CD14-positive monocyte (primary cell): ENCODE measurements at regions not wholly inside any gene's neighbourhood (a gene's known extent, or its start where the extent isn't known, plus 50 kb on each side); places are given as distances from the start of the nearest gene placed in this dataset.

ENCODE experiments used
- DNase-seq, 3 donors: peaks; one replicate each; pipeline ENCODE4 v3.0.0-alpha.2; 2011 to 2022
- H2AFZ ChIP-seq: 2 replicates; pipeline ENCODE4 v1.6.0; 2012; ENCODE audit warnings: mild to moderate bottlenecking, low read depth, low read length, inconsistent platforms; ENCODE audit not compliant: insufficient read depth, poor library complexity, severe bottlenecking
- H3K27ac ChIP-seq, 2 donors: 1 replicate in 1 of 2; 2 replicates in 1 of 2; pipeline ENCODE4 v1.5.1; 2012 to 2013; ENCODE audit warnings: low read length in 2 of 2, control low read depth in 1 of 2, inconsistent platforms in 1 of 2, low read depth in 1 of 2, mild to moderate bottlenecking in 1 of 2
- H3K27me3 ChIP-seq, 2 donors: one replicate each; pipeline versions ENCODE4 v1.6.0 to v1.6.1; 2011 to 2013; ENCODE audit warnings: low read length in 2 of 2; ENCODE audit not compliant: control insufficient read depth in 2 of 2, insufficient read depth in 2 of 2
- H3K36me3 ChIP-seq, 2 donors: replicated peaks in 1 of 2; 1 replicate in 1 of 2; 2 replicates in 1 of 2; pipeline versions ENCODE4 v1.5.1 to v1.6.1; 2012 to 2013; ENCODE audit warnings: low read length in 2 of 2, control low read depth in 1 of 2, inconsistent platforms in 1 of 2, mild to moderate bottlenecking in 1 of 2; ENCODE audit not compliant: insufficient read depth in 2 of 2, control insufficient read depth in 1 of 2
- H3K4me1 ChIP-seq, 2 donors: 1 replicate in 1 of 2; 2 replicates in 1 of 2; pipeline versions ENCODE4 v1.5.1 to v1.6.1; 2012 to 2013; ENCODE audit warnings: low read length in 2 of 2, control low read depth in 1 of 2, inconsistent platforms in 1 of 2, mild to moderate bottlenecking in 1 of 2, moderate library complexity in 1 of 2; ENCODE audit not compliant: insufficient read depth in 2 of 2, control insufficient read depth in 1 of 2
- H3K4me2 ChIP-seq: replicated peaks from 2 replicates; pipeline ENCODE3; 2012; ENCODE audit warnings: low read length, moderate library complexity, mild to moderate bottlenecking; ENCODE audit not compliant: poor library complexity, severe bottlenecking; ENCODE audit errors: extremely low read depth
- H3K4me3 ChIP-seq, 3 experiments: fragments of 200-600 bp in 1 of 3; sonication (generic) in 1 of 3; replicated peaks in 1 of 3; 1 replicate in 2 of 3; 2 replicates in 1 of 3; pipeline ENCODE4 v1.5.1; 2011 to 2013; ENCODE audit warnings: low read length in 3 of 3, mild to moderate bottlenecking in 3 of 3, control low read depth in 2 of 3, low read depth in 2 of 3, inconsistent platforms in 1 of 3, moderate library complexity in 1 of 3
- H3K79me2 ChIP-seq: 2 replicates; pipeline ENCODE4 v1.6.0; 2012; ENCODE audit warnings: mild to moderate bottlenecking, control low read depth, inconsistent platforms, low read length, moderate library complexity; ENCODE audit not compliant: insufficient read depth
- H3K9ac ChIP-seq: 2 replicates; pipeline ENCODE4 v1.6.0; 2017; ENCODE audit warnings: low read length, mild to moderate bottlenecking; ENCODE audit not compliant: insufficient read depth, poor library complexity, severe bottlenecking
- H3K9me3 ChIP-seq, 2 donors: replicated peaks in 1 of 2; 1 replicate in 1 of 2; 2 replicates in 1 of 2; pipeline versions ENCODE4 v1.5.1 to v1.6.1; 2012 to 2013; ENCODE audit warnings: low read length in 2 of 2, control low read depth in 1 of 2; ENCODE audit not compliant: control insufficient read depth in 1 of 2, insufficient read depth in 1 of 2
- H4K20me1 ChIP-seq: 2 replicates; pipeline ENCODE4 v1.6.0; 2012; ENCODE audit warnings: mild to moderate bottlenecking, low read length, control low read depth, moderate library complexity; ENCODE audit not compliant: insufficient read depth
- H3K27ac Mint-ChIP-seq, 7 donors: one replicate each; pipeline ENCODE4 v1.8.0; 2020; ENCODE audit warnings: mild to moderate bottlenecking in 7 of 7, mixed read lengths in 7 of 7, moderate library complexity in 6 of 7, inconsistent platforms in 2 of 7
- H3K27me3 Mint-ChIP-seq, 3 donors: one replicate each; pipeline ENCODE4 v1.8.0; 2021 to 2022; ENCODE audit warnings: low read depth in 3 of 3, mild to moderate bottlenecking in 3 of 3, mixed read lengths in 3 of 3, moderate library complexity in 3 of 3, inconsistent platforms in 1 of 3
- H3K36me3 Mint-ChIP-seq, 2 donors: one replicate each; pipeline ENCODE4 v1.8.0; 2020; ENCODE audit warnings: mixed read lengths in 2 of 2, inconsistent platforms in 1 of 2, mild to moderate bottlenecking in 1 of 2
- H3K4me1 Mint-ChIP-seq: one replicate; pipeline ENCODE4 v1.8.0; 2020; ENCODE audit warnings: mild to moderate bottlenecking, mixed read lengths
- H3K4me3 Mint-ChIP-seq, 2 donors: one replicate each; pipeline ENCODE4 v1.8.0; 2020; ENCODE audit warnings: mild to moderate bottlenecking in 2 of 2, mixed read lengths in 2 of 2, moderate library complexity in 1 of 2
- H3K9me3 Mint-ChIP-seq, 7 donors: one replicate each; pipeline ENCODE4 v1.8.0; 2020 to 2022; ENCODE audit warnings: mixed read lengths in 7 of 7, mild to moderate bottlenecking in 6 of 7, moderate library complexity in 6 of 7, inconsistent platforms in 2 of 7
- CTCF ChIP-seq: fragments of 200-600 bp; IDR thresholded peaks from one replicate; pipeline ENCODE4 v1.8.0; 2022; ENCODE audit warnings: antibody characterized with exemption, mild to moderate bottlenecking
- WGBS: methylation state at CpG from one replicate; pipeline ENCODE4 v1.1.5; 2013; ENCODE audit warnings: missing lambda C conversion rate; ENCODE audit not compliant: insufficient coverage; 5-methylcytosine and 5-hydroxymethylcytosine counted together
- intact Hi-C, 2 donors: fragments of 100-400 bp; cut with micrococcal nuclease; formaldehyde crosslinking; loops; one replicate each; pipeline versions ENCODE4 v1.15.0 to v1.15.1; 2023

GRCh38 chr11:133718831-133719230 is 126.5 kb downstream of the SPATA19 start:
- Histone ChIP-seq H4K20me1 (no peaks in the 10 kb centered on the region), H3K4me3 (no peak overlapping the region), H3K4me1 (no peaks in the 10 kb centered on the region), H3K27ac (no peak overlapping the region), H3K4me2 (no peak overlapping the region), H2AFZ (no peak overlapping the region), H3K79me2 (no peaks in the 10 kb centered on the region), H3K27me3 (no peaks in the 10 kb centered on the region), H3K9me3 (peaks cover 0 to 4% of the 10 kb centered on the region in 2 donors), H3K36me3 (no peaks in the 10 kb centered on the region), H3K9ac (no peak overlapping the region)
- Mint-ChIP-seq H3K27me3 (peaks cover 0 to 3% (median 0%) of the 10 kb centered on the region in 3 donors), H3K27ac (peak overlapping the region in 1 of 7 donors; percentile 17), H3K36me3 (no peaks in the 10 kb centered on the region), H3K9me3 (peaks cover 0 to 4% (median under 1%) of the 10 kb centered on the region in 7 donors), H3K4me3 (no peak overlapping the region), H3K4me1 (no peaks in the 10 kb centered on the region)
- intact Hi-C loops = no loop called here
- TF ChIP-seq CTCF = no peak
- no peak for DNase-seq
- WGBS = 90% methylated on average over 3 of the region's 5 CpGs

GRCh38 chr11:133718238-133718637 is 127.1 kb downstream of the SPATA19 start:
- Mint-ChIP-seq H3K4me3 (no peak overlapping the region), H3K36me3 (no peaks in the 10 kb centered on the region), H3K4me1 (no peaks in the 10 kb centered on the region), H3K9me3 (peaks cover 0 to 9% (median 2%) of the 10 kb centered on the region in 7 donors), H3K27ac (no peak overlapping the region), H3K27me3 (peaks cover 0 to 4% (median 0%) of the 10 kb centered on the region in 3 donors)
- intact Hi-C loops = no loop called here
- no peak for DNase-seq
- Histone ChIP-seq H3K4me1 (no peaks in the 10 kb centered on the region), H3K79me2 (no peaks in the 10 kb centered on the region), H2AFZ (no peak overlapping the region), H4K20me1 (no peaks in the 10 kb centered on the region), H3K36me3 (no peaks in the 10 kb centered on the region), H3K4me2 (no peak overlapping the region), H3K27ac (no peak overlapping the region), H3K9me3 (peaks cover 0 to 4% of the 10 kb centered on the region in 2 donors), H3K27me3 (no peaks in the 10 kb centered on the region), H3K9ac (no peak overlapping the region), H3K4me3 (no peak overlapping the region)
- WGBS = 89% methylated on average over 3 of the region's 7 CpGs
- no peak for TF ChIP-seq CTCF
